Breast epithelium (tissue), 4 donors: ENCODE measurements at regions not wholly inside any gene's neighbourhood (a gene's known extent, or its start where the extent isn't known, plus 50 kb on each side); places are given as distances from the start of the nearest gene placed in this dataset.

ENCODE experiments used
- DNase-seq, 2 donors: peaks; one replicate each; pipeline ENCODE4 v3.0.0-alpha.2; 2019; ENCODE audit warnings: low spot score in 2 of 2
- H3K27ac ChIP-seq, 2 donors: fragments of 200-600 bp; sonication (generic) in 1 of 2; one replicate each; pipeline ENCODE4 v1.5.1; 2016 to 2019; ENCODE audit warnings: mild to moderate bottlenecking in 1 of 2
- H3K27me3 ChIP-seq, 2 donors: fragments of 200-600 bp; sonication (generic) in 1 of 2; one replicate each; pipeline versions ENCODE4 v1.5.1 to v1.6.0; 2017 to 2019; ENCODE audit warnings: control low read depth in 1 of 2, mild to moderate bottlenecking in 1 of 2
- H3K36me3 ChIP-seq: fragments of 200-600 bp; one replicate; pipeline ENCODE4 v1.5.1; 2019
- H3K4me1 ChIP-seq, 2 donors: fragments of 200-600 bp; sonication (generic); one replicate each; pipeline ENCODE4 v1.5.1; 2016 to 2019; ENCODE audit warnings: control low read depth in 1 of 2
- H3K4me3 ChIP-seq, 3 donors: fragments of 200-600 bp; sonication (generic); 1 replicate in 2 of 3; 2 replicates in 1 of 3; pipeline ENCODE4 v1.5.1; 2016 to 2019; ENCODE audit warnings: mild to moderate bottlenecking in 3 of 3, moderate library complexity in 2 of 3
- H3K9me3 ChIP-seq, 2 donors: fragments of 200-600 bp; sonication (generic) in 1 of 2; one replicate each; pipeline ENCODE4 v1.5.1; 2016 to 2019; ENCODE audit warnings: control low read depth in 1 of 2
- POLR2A ChIP-seq: fragments of 450-650 bp; IDR thresholded peaks from one replicate; pipeline ENCODE4 v1.6.1; 2016; ENCODE audit warnings: antibody characterized with exemption, mild to moderate bottlenecking, moderate library complexity
- POLR2AphosphoS5 ChIP-seq, 3 donors: sonication (generic); formaldehyde crosslinking; IDR thresholded peaks; one replicate each; pipeline ENCODE4 v1.6.1; 2017; ENCODE audit warnings: antibody characterized with exemption in 3 of 3
- intact Hi-C: fragments of 100-400 bp; cut with DNase I; formaldehyde crosslinking; loops from one replicate; pipeline ENCODE4 v1.15.1; 2023; ENCODE audit warnings: low total_unique reads
- TF ChIP-seq, protein P1 (sequence below), 3 donors: fragments of 450-650 bp; IDR thresholded peaks; one replicate each; pipeline ENCODE4 v1.5.1; 2016 to 2017; ENCODE audit warnings: antibody characterized with exemption in 3 of 3, mild to moderate bottlenecking in 3 of 3, moderate library complexity in 3 of 3

- Histone ChIP-seq H3K27me3 (no peaks in the 10 kb centered on the region), H3K27ac (no peak overlapping the region), H3K4me3 (no peak overlapping the region), H3K9me3 (no peaks in the 10 kb centered on the region), H3K4me1 (no peaks in the 10 kb centered on the region), H3K36me3 (no peaks in the 10 kb centered on the region)
- intact Hi-C loops, result no loop called here
- DNase-seq, result no peak
- TF ChIP-seq, protein P1, sequence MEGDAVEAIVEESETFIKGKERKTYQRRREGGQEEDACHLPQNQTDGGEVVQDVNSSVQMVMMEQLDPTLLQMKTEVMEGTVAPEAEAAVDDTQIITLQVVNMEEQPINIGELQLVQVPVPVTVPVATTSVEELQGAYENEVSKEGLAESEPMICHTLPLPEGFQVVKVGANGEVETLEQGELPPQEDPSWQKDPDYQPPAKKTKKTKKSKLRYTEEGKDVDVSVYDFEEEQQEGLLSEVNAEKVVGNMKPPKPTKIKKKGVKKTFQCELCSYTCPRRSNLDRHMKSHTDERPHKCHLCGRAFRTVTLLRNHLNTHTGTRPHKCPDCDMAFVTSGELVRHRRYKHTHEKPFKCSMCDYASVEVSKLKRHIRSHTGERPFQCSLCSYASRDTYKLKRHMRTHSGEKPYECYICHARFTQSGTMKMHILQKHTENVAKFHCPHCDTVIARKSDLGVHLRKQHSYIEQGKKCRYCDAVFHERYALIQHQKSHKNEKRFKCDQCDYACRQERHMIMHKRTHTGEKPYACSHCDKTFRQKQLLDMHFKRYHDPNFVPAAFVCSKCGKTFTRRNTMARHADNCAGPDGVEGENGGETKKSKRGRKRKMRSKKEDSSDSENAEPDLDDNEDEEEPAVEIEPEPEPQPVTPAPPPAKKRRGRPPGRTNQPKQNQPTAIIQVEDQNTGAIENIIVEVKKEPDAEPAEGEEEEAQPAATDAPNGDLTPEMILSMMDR (IDR thresholded peaks at IDR 0.05), result no peak
- TF ChIP-seq POLR2AphosphoS5 (IDR thresholded peaks at IDR 0.05) (no peak), POLR2A (no peak)
These were observed 908.5 kb upstream of the CHAC2 start for GRCh38 chr2:52859065-52859464.

DNA sequence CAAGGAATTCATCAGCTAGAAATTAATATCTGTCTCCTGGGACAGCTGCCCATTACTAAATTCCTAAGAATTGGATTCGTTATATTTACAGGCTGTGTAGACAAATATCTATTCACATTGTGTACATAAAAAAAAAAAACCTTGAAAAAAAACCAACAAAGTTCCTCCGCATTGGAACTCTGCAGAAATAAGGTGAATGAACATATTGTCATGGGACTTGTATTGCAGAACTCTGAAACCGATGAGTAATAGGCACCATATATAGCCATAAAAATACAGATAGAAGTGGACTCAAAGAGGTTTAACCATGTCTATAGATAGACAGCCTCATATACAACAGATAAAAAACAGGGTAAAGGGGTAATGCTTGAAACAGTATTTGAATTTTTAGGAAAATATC is 909.9 kb upstream of the CHAC2 start:
- TF ChIP-seq POLR2AphosphoS5 (IDR thresholded peaks at IDR 0.05) (no peak), POLR2A (no peak)
- TF ChIP-seq, protein P1 (IDR thresholded peaks at IDR 0.05), result no peak
- DNase-seq, result no peak
- Histone ChIP-seq H3K36me3 (no peaks in the 10 kb centered on the region), H3K27ac (no peak overlapping the region), H3K27me3 (no peaks in the 10 kb centered on the region), H3K9me3 (no peaks in the 10 kb centered on the region), H3K4me3 (no peak overlapping the region), H3K4me1 (no peaks in the 10 kb centered on the region)
- intact Hi-C loops, result no loop called here

DNA sequence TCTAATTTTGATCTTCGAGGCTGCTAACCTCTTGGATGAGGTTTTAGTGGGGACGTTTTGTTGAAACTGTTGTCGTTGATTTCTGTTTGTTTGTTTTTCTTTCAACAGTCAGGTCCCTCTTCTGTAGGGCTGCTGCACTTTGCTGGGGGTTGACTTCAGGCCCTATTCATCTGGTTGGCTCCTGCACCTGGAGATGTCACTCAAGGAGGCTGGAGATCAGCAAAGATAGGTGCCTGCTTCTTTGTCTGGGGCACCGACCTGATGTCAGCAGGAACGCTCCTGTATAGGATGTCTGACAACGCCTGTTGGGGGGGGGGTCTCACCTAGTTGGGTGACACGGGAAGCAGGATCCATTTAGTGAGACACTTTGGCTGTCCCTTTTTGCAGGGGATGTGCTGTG is 915.6 kb upstream of the CHAC2 start:
- H3K9me3 ChIP-seq, result peaks cover 0 to 14% of the 10 kb centered on the region in 2 donors
- no peak overlapping the region for H3K27ac ChIP-seq
- H3K4me3 ChIP-seq, result no peak overlapping the region
- DNase-seq, result no peak
- intact Hi-C loops, result no loop called here
- TF ChIP-seq POLR2AphosphoS5 (IDR thresholded peaks at IDR 0.05) (no peak), POLR2A (no peak)
- TF ChIP-seq, protein P1 (IDR thresholded peaks at IDR 0.05), result no peak
- H3K4me1 ChIP-seq, result no peaks in the 10 kb centered on the region
- H3K36me3 ChIP-seq, result no peaks in the 10 kb centered on the region
- no peaks in the 10 kb centered on the region for H3K27me3 ChIP-seq

- H3K27me3 ChIP-seq, result no peaks in the 10 kb centered on the region
- TF ChIP-seq, protein P1 (IDR thresholded peaks at IDR 0.05), result no peak
- TF ChIP-seq POLR2AphosphoS5 (IDR thresholded peaks at IDR 0.05) (no peak), POLR2A (no peak)
- no peak for DNase-seq
These were observed 922.7 kb upstream of the CHAC2 start for GRCh38 chr2:52844701-52845423.

DNA sequence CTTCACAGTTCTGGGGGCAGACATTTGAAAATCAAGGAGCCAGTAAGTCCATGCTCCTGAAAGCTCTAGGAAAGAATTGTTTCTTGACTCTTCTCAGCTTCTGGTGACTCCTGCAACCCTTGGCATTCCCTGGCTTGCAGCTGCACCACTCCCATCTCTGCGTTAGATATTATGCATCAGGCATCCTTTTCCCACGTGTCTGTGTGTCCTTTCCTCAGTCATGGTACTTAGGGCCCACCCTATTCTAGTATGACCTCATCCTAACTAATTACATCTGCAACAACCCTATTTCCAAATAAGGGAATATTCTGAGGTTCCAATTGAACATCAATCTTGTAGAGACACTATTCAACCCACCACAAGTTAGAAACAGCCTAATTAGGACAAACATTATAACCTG is 931.7 kb upstream of the CHAC2 start:
- no peaks in the 10 kb centered on the region for H3K36me3 ChIP-seq
- no peaks in the 10 kb centered on the region for H3K9me3 ChIP-seq
- DNase-seq, result no peak
- H3K4me3 ChIP-seq, result no peak overlapping the region
- H3K27ac ChIP-seq, result no peak overlapping the region
- no peak for TF ChIP-seq POLR2A
- TF ChIP-seq, protein P1 (IDR thresholded peaks at IDR 0.05), result no peak
- TF ChIP-seq POLR2AphosphoS5 (IDR thresholded peaks at IDR 0.05), result no peak
- no peaks in the 10 kb centered on the region for H3K4me1 ChIP-seq
- no peaks in the 10 kb centered on the region for H3K27me3 ChIP-seq
- intact Hi-C loops, result no loop called here

More at GRCh38 chr2:52844701-52845423, 922.7 kb upstream of the CHAC2 start:
- H3K4me1 ChIP-seq, result no peaks in the 10 kb centered on the region
- H3K4me3 ChIP-seq, result no peak overlapping the region
- H3K27ac ChIP-seq, result no peak overlapping the region
- no peaks in the 10 kb centered on the region for H3K9me3 ChIP-seq
- no peaks in the 10 kb centered on the region for H3K36me3 ChIP-seq
- intact Hi-C loops, result no loop called here
